ENCODE measurements at regions not wholly inside any gene's neighbourhood (a gene's known extent, or its start where the extent isn't known, plus 50 kb on each side); places are given as distances from the start of the nearest gene placed in this dataset.

DNA sequence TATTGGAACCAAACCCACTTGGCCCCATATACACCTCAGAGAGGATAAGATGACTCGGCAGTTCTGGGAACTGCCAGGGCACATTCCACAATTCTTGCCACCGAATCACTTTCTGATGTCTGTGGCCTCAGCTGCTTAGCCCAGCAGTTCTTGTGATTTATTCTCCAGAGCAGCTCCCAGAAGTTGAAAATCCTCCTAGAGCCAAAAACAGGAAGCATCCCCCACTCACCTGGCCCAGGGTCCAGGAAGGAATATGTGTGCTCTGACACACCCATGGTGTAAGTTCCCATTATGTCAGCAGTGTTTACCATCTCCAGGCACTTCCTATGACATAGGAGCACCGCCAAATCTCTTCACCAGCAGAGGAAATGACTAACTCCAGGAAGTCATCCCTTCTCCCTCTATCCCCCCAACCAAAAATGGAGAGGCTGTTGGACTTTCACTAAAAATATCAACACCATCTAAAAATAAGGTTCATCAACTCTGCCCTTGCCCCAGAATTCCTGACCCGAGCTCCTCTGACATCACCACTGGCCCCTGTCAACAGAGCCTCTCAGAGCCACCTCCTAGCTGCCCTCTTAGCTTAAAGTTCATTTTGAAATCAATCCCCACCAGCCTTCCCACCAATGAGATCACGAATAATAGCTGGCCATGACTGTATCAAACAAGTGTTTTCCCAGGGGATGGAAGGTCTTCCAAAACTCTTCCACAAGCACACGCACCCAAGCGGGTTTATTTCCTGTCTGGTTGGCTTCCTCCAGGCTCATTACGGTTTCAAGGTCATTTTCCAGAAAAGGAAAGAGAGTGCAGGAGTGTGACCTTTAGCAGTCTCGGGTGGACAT, 223.1 kb upstream of the PARD3B start:
- intact Hi-C loops (cut with DNase I; ENCODE audit: low total_unique reads): loop anchor here (10.0 kb wide), 3 partner anchors 373 to 1603 kb away; partner anchors contain the start of gene NRP2
- DNase-seq (ENCODE audit: low spot score in 2 of 2): no peak
- 59% methylated on average over 9 of the region's 9 CpGs for WGBS, 2 donors
- TF ChIP-seq, protein P1, sequence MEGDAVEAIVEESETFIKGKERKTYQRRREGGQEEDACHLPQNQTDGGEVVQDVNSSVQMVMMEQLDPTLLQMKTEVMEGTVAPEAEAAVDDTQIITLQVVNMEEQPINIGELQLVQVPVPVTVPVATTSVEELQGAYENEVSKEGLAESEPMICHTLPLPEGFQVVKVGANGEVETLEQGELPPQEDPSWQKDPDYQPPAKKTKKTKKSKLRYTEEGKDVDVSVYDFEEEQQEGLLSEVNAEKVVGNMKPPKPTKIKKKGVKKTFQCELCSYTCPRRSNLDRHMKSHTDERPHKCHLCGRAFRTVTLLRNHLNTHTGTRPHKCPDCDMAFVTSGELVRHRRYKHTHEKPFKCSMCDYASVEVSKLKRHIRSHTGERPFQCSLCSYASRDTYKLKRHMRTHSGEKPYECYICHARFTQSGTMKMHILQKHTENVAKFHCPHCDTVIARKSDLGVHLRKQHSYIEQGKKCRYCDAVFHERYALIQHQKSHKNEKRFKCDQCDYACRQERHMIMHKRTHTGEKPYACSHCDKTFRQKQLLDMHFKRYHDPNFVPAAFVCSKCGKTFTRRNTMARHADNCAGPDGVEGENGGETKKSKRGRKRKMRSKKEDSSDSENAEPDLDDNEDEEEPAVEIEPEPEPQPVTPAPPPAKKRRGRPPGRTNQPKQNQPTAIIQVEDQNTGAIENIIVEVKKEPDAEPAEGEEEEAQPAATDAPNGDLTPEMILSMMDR (IDR thresholded peaks at IDR 0.05): no peak
- no peak for TF ChIP-seq POLR2A (IDR thresholded peaks at IDR 0.05)
- H3K4me3 ChIP-seq (ENCODE audit: low read depth, poor library complexity, severe bottlenecking): no peak overlapping the region

DNA sequence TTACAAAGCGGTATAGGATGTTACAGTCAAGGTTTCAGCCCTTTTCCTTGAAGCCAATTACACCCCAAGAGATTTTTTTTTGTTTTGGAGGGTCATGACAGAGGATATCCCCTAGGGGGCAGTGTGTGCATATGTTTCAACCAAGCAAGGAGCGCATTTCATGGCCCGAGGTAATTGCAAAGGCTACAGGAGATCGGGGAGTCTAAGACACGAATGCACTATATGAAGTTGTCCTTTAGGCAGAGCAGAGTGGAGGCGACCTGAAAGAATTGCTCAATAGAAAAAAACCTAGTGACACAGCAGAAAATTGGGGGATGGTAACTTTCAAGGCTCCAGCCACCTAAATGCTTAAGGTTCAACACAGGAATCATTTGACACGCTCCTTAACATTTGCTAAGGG, 219.8 kb upstream of the PARD3B start:
- no peak overlapping the region for H3K4me3 ChIP-seq (ENCODE audit: low read depth, poor library complexity, severe bottlenecking)
- DNase-seq (ENCODE audit: low spot score in 2 of 2): peak in 1 of 2 donors; percentile 64
- WGBS, 2 donors: 14 to 15% methylated on average over 7 of the region's 7 CpGs
- intact Hi-C loops (cut with DNase I; ENCODE audit: low total_unique reads): loop anchor here (5.0 to 10.0 kb wide), 4 partner anchors 178 to 1599 kb away; partner anchors contain the start of gene NRP2
- TF ChIP-seq, protein P1 (IDR thresholded peaks at IDR 0.05): peak in 1 of 3 donors; percentile 70
- TF ChIP-seq POLR2A (IDR thresholded peaks at IDR 0.05): no peak

DNA sequence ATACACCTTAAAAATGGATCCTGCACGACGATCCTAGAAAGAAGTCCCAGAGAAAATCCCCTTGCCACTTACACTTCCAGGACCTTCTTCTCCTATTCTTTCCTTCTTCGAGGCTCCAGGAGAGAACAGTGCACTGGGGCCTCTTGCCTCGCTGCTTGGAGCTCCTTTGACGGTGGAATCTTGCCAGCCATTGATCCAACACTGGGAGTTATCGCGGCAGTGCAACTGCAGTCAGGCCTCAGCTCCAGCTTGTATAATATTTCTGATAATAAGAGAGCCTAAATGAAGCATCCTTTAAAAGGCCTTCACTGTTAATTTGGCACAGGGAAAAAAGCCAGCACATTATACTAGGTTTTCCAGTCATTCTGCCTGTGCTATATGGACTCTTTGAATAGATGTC, 216.9 kb upstream of the PARD3B start:
- TF ChIP-seq POLR2A (IDR thresholded peaks at IDR 0.05): no peak
- TF ChIP-seq, protein P1 (IDR thresholded peaks at IDR 0.05): no peak
- intact Hi-C loops (cut with DNase I; ENCODE audit: low total_unique reads): loop anchor here (5.0 to 10.0 kb wide), 4 partner anchors 181 to 1596 kb away; partner anchors contain the start of gene NRP2
- WGBS, 2 donors: 92 to 96% methylated on average over 7 of the region's 7 CpGs
- no peak for DNase-seq (ENCODE audit: low spot score in 2 of 2)
- no peak overlapping the region for H3K4me3 ChIP-seq (ENCODE audit: low read depth, poor library complexity, severe bottlenecking)

DNA sequence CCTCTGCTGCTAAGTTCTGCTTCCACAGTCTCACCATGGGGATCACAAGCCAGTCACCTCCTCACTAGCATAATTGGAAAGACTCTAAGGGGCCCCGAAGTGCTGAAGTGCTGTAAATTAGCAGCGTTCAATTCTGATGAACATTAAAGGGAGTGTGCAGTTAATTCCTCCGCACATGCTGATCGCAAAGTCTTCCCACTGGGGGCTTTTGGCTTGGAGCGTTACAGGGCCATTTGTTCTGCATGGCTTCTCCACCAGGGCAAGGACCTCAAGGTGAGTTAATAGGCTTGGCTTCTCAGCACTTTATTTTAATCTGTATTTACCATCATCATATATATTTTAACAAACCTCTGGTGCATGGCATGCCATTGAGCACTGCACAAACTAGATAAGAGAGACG, 216.3 kb upstream of the PARD3B start:
- no peak for DNase-seq (ENCODE audit: low spot score in 2 of 2)
- intact Hi-C loops (cut with DNase I; ENCODE audit: low total_unique reads): loop anchor here (5.0 to 10.0 kb wide), 4 partner anchors 182 to 1596 kb away; partner anchors contain the start of gene NRP2
- no peak for TF ChIP-seq POLR2A (IDR thresholded peaks at IDR 0.05)
- TF ChIP-seq, protein P1 (IDR thresholded peaks at IDR 0.05): no peak
- no peak overlapping the region for H3K4me3 ChIP-seq (ENCODE audit: low read depth, poor library complexity, severe bottlenecking)
- WGBS, 2 donors: 93 to 94% methylated on average over 6 of the region's 6 CpGs

DNA sequence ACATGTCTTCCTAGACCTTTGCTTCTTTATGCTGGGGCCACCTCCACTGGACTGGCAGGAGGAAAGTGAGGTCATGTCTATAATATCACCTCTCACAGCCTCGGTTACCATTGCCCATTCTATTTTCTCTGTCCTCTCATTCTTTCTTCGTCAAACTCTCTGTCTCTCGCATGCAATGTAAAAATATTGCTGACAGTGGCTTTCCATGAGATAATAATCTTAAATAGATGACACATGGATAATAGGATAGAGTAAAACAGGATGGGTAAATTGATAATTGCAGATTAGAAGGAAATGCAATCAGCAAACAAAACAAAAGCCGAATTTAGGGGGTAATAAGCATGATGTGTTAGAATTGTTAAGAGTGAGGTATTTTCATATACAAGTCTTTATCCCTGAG, 215.7 kb upstream of the PARD3B start:
- TF ChIP-seq, protein P1 (IDR thresholded peaks at IDR 0.05): no peak
- no peak for TF ChIP-seq POLR2A (IDR thresholded peaks at IDR 0.05)

More for the DNA sequence above, 215.7 kb upstream of the PARD3B start:
- H3K4me3 ChIP-seq (ENCODE audit: low read depth, poor library complexity, severe bottlenecking): no peak overlapping the region
- DNase-seq (ENCODE audit: low spot score in 2 of 2): no peak
- intact Hi-C loops (cut with DNase I; ENCODE audit: low total_unique reads): loop anchor here (5.0 to 10.0 kb wide), 4 partner anchors 182 to 1595 kb away; partner anchors contain the start of gene NRP2
- WGBS, 2 donors: 88% methylated on average over 4 of the region's 4 CpGs

Measured in lower leg skin (tissue), 4 donors.